CD4-positive, CD25-positive, alpha-beta regulatory T cell (primary cell): ENCODE measurements at regions not wholly inside any gene's neighbourhood (a gene's known extent, or its start where the extent isn't known, plus 50 kb on each side); places are given as distances from the start of the nearest gene placed in this dataset.
"Not testable (repeated sequence)": the region's sequence is repeated elsewhere in the genome, so short reads cannot be mapped to it uniquely, and the experiment has no call there.

Experiments
- ATAC-seq, 2 donors: fragments of 150-1000 bp; cut with Tn5 transposase; one replicate each; pipeline ENCODE4 v1.10.0; 2021; ENCODE audit warnings: low read depth in 2 of 2, moderate number of reproducible peaks in 2 of 2, moderate library complexity in 1 of 2
- DNase-seq, 3 donors: peaks; one replicate each; pipeline versions ENCODE4 v3.0.0 to v3.0.0-alpha.2; 2012 to 2022; ENCODE audit warnings: mixed read lengths in 1 of 3
- H3K27ac ChIP-seq: one replicate; pipeline ENCODE4 v1.7.0; 2013; ENCODE audit warnings: mild to moderate bottlenecking, low read length; ENCODE audit not compliant: insufficient read depth, poor library complexity, severe bottlenecking
- H3K27me3 ChIP-seq: one replicate; pipeline ENCODE4 v1.7.0; 2013; ENCODE audit warnings: low read length; ENCODE audit not compliant: control insufficient read depth, insufficient read depth
- H3K36me3 ChIP-seq: one replicate; pipeline ENCODE4 v1.7.0; 2013; ENCODE audit warnings: mild to moderate bottlenecking, low read length, moderate library complexity; ENCODE audit not compliant: control insufficient read depth, insufficient read depth
- H3K4me1 ChIP-seq: 2 replicates; pipeline ENCODE4 v1.7.0; 2013; ENCODE audit warnings: mild to moderate bottlenecking, low read length; ENCODE audit not compliant: insufficient read depth, control insufficient read depth, poor library complexity, severe bottlenecking
- H3K4me3 ChIP-seq: one replicate; pipeline ENCODE4 v1.7.0; 2013; ENCODE audit warnings: low read depth, mild to moderate bottlenecking, low read length, moderate library complexity
- H3K9me3 ChIP-seq, 2 experiments: 1 replicate in 1 of 2; 2 replicates in 1 of 2; pipeline ENCODE4 v1.7.0; 2013; ENCODE audit warnings: low read length in 2 of 2, mild to moderate bottlenecking in 1 of 2, moderate library complexity in 1 of 2; ENCODE audit not compliant: control insufficient read depth in 2 of 2
- H3K27ac Mint-ChIP-seq, 3 donors: one replicate each; pipeline ENCODE4 v1.8.0; 2020 to 2022; ENCODE audit warnings: mild to moderate bottlenecking in 3 of 3, mixed read lengths in 3 of 3, moderate library complexity in 2 of 3
- H3K27me3 Mint-ChIP-seq: one replicate; pipeline ENCODE4 v1.8.0; 2022; ENCODE audit warnings: mild to moderate bottlenecking, mixed read lengths
- H3K36me3 Mint-ChIP-seq: one replicate; pipeline ENCODE4 v1.8.0; 2020; ENCODE audit warnings: mixed read lengths
- H3K4me1 Mint-ChIP-seq, 4 donors: one replicate each; pipeline ENCODE4 v1.8.0; 2020 to 2022; ENCODE audit warnings: mixed read lengths in 4 of 4, mild to moderate bottlenecking in 1 of 4
- H3K4me3 Mint-ChIP-seq, 4 donors: one replicate each; pipeline ENCODE4 v1.8.0; 2020 to 2022; ENCODE audit warnings: mild to moderate bottlenecking in 4 of 4, mixed read lengths in 4 of 4, moderate library complexity in 3 of 4
- H3K9me3 Mint-ChIP-seq, 7 donors: one replicate each; pipeline ENCODE4 v1.8.0; 2020 to 2022; ENCODE audit warnings: mixed read lengths in 7 of 7, mild to moderate bottlenecking in 3 of 7, moderate library complexity in 2 of 7

DNA sequence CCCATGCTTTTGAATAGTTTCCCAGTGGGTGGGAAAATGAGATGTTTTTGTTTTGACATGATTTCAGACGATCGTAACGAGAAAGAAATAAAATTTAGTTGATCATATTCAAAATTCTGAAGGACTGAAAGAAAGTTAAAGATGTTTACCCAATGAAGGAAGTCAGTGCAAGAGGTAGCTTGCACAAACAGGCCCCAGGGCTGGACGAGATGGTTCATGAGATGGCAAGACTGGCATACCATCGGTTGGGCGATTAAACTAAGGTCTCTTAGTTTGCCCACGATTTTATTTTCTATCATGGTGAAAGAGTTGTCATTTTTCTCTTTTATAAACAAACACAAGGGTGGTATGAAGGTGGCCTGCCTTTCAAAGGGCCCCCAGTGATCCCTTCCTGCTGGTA lies 124.5 kb upstream of the TBX5 start:
- H3K4me1 ChIP-seq = no peaks in the 10 kb centered on the region
- H3K36me3 ChIP-seq = no peaks in the 10 kb centered on the region
- ATAC-seq = no peak
- H3K9me3 ChIP-seq = no peaks in the 10 kb centered on the region
- H3K27ac ChIP-seq = no peak overlapping the region
- Mint-ChIP-seq H3K4me1 (no peaks in the 10 kb centered on the region), H3K9me3 (peaks cover 0 to 3% (median 0%) of the 10 kb centered on the region in 7 donors), H3K4me3 (no peak overlapping the region), H3K36me3 (no peaks in the 10 kb centered on the region), H3K27me3 (peaks cover 5% of the 10 kb centered on the region), H3K27ac (no peak overlapping the region)
- no peaks in the 10 kb centered on the region for H3K27me3 ChIP-seq
- no peak for DNase-seq
- H3K4me3 ChIP-seq = no peak overlapping the region

DNA sequence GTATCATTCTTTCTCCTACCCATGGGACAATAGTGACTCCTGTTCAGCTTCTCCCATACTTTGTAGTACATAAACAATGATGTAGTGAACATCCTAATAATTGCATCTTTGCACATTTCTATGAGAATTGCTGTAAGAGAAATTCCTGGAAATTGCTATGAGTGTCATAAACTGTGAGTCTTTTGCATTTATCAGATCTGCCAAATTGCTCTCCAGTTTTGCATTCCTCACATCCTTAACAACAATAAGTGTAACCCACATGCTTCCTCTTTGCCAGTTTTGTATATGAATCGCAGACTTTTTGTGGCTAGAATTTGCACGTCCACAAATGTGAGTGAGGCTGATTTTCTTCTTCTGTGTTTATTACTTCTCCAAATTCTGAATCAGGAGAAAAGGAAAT lies 124.0 kb upstream of the TBX5 start:
- H3K36me3 Mint-ChIP-seq = no peaks in the 10 kb centered on the region
- no peaks in the 10 kb centered on the region for H3K4me1 Mint-ChIP-seq
- Histone ChIP-seq H3K36me3 (no peaks in the 10 kb centered on the region), H3K9me3 (no peaks in the 10 kb centered on the region), H3K4me1 (no peaks in the 10 kb centered on the region), H3K27ac (no peak overlapping the region), H3K27me3 (no peaks in the 10 kb centered on the region), H3K4me3 (no peak overlapping the region)
- ATAC-seq (no peak), DNase-seq (no peak)
- peaks cover 5% of the 10 kb centered on the region for H3K27me3 Mint-ChIP-seq
- H3K9me3 Mint-ChIP-seq = peaks cover 0 to 1% (median 0%) of the 10 kb centered on the region in 7 donors
- H3K4me3 Mint-ChIP-seq = no peak overlapping the region
- H3K27ac Mint-ChIP-seq = no peak overlapping the region

DNA sequence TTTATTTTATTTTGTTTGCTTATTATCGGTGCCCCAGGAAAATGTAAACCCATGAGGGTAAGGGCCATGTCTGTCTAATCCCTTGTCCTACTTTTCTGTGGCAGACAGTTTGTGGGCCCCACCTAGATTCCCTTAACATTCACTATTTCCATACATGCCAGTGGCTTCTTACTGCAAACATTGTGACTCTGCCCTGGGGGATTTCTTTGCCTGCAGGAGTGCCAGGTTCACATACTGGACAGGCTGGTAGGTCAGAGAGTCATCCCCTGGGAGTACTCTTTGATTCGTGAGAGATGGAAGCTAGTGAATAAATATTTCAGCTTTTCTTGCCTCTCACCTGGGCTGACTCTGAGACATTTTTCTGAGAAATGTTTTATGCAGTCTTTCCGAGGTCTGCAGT lies 122.8 kb upstream of the TBX5 start:
- H3K27ac ChIP-seq = no peak overlapping the region
- ATAC-seq (no peak), DNase-seq (no peak)
- no peak overlapping the region for H3K4me3 ChIP-seq
- no peaks in the 10 kb centered on the region for H3K36me3 ChIP-seq
- H3K36me3 Mint-ChIP-seq = no peaks in the 10 kb centered on the region
- H3K4me1 Mint-ChIP-seq = no peaks in the 10 kb centered on the region
- peaks cover 5% of the 10 kb centered on the region for H3K27me3 Mint-ChIP-seq
- no peaks in the 10 kb centered on the region for H3K4me1 ChIP-seq
- no peaks in the 10 kb centered on the region for H3K27me3 ChIP-seq
- H3K9me3 ChIP-seq = no peaks in the 10 kb centered on the region
- H3K27ac Mint-ChIP-seq = no peak overlapping the region
- no peak overlapping the region for H3K4me3 Mint-ChIP-seq
- peaks cover 0 to under 1% (median 0%) of the 10 kb centered on the region in 7 donors for H3K9me3 Mint-ChIP-seq

DNA sequence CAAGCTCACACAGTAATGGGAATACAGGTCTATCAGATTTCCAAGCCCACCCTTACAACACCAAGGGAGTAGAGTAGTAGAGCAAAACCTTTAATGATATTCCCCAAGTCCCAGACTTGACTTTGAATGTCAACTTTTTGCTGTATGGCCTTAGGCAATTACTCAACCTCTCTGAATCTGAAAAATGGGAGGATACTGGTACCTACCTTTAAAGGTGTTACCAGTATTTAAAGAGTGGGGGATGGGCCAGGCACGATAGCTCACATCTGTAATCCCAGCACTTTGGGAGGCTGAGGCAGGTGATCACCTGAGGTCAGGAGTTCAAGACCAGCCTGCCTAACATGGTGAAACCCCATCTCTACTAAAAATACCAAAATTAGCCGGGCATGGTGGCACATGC lies 115.2 kb upstream of the TBX5 start:
- H3K4me1 Mint-ChIP-seq, H3K4me3 ChIP-seq, H3K36me3 ChIP-seq, ATAC-seq, H3K27ac Mint-ChIP-seq, DNase-seq, H3K27me3 Mint-ChIP-seq, H3K9me3 ChIP-seq, H3K27ac ChIP-seq, H3K4me3 Mint-ChIP-seq, H3K4me1 ChIP-seq, H3K36me3 Mint-ChIP-seq, H3K27me3 ChIP-seq, H3K9me3 Mint-ChIP-seq: not testable (repeated sequence)

DNA sequence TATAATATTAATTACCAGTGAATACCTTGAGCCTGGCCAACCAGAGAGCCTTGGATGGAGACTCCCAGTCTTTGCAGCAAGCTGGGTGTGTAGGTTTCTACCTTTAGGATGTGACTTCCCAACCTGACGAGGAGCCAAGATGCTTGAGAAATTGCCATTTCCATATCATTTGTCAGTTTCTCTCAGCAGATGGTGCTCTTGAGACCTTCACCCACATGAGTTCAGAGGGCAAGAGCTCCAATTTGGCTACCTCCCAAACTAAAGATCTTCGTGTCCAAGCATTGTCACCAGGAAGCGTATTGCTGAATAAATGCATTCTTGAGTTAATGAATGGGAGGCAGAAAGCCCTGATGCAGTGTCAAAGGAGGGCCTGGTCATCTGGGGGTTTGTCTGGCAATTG lies 106.4 kb upstream of the TBX5 start:
- Histone ChIP-seq H3K27me3 (no peaks in the 10 kb centered on the region), H3K9me3 (no peaks in the 10 kb centered on the region), H3K4me1 (no peaks in the 10 kb centered on the region), H3K36me3 (no peaks in the 10 kb centered on the region), H3K4me3 (no peak overlapping the region), H3K27ac (no peak overlapping the region)
- ATAC-seq (no peak), DNase-seq (no peak)
- Mint-ChIP-seq H3K4me3 (no peak overlapping the region), H3K9me3 (no peaks in the 10 kb centered on the region), H3K27me3 (peaks cover 10% of the 10 kb centered on the region), H3K36me3 (no peaks in the 10 kb centered on the region), H3K27ac (no peak overlapping the region), H3K4me1 (peaks cover 0 to 3% (median 0%) of the 10 kb centered on the region in 4 donors)

DNA sequence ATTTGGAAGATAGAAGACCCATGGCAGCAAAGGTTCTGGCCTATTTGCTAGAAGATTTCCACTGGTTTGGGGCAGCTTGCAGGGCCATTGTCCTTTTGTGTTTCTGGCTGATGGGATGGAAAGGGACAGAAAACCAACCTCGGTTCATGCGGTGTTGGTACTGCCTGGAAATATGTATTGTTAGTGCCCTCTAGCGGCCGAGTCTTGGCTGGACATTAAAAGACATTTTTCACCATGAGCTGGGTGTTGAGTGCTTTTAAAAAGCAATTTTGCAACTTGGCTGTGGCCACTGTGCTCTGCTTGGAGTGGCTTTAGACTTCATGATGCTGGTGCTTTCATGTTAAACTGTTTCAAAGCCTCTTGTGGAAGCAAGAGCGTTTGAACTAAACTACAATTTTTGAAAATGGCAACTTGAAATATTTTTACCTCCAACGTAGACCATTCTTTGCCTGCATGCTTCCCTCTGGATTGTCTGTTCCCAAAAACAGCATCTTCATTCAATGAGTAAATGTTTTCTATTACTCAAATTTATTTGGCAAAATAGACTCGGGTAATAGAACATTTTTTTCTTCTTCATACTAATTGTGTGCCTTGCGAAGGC lies 102.7 kb upstream of the TBX5 start:
- Histone ChIP-seq H3K36me3 (no peaks in the 10 kb centered on the region), H3K27ac (no peak overlapping the region), H3K4me3 (no peak overlapping the region), H3K4me1 (no peaks in the 10 kb centered on the region), H3K27me3 (no peaks in the 10 kb centered on the region), H3K9me3 (no peaks in the 10 kb centered on the region)
- no peak overlapping the region for H3K27ac Mint-ChIP-seq
- H3K9me3 Mint-ChIP-seq = no peaks in the 10 kb centered on the region
- no peak overlapping the region for H3K4me3 Mint-ChIP-seq
- peaks cover 0 to 3% (median 0%) of the 10 kb centered on the region in 4 donors for H3K4me1 Mint-ChIP-seq
- peak; percentile 22 to 64 (median 53) for DNase-seq
- no peak for ATAC-seq
- no peaks in the 10 kb centered on the region for H3K36me3 Mint-ChIP-seq
- H3K27me3 Mint-ChIP-seq = peaks cover 12% of the 10 kb centered on the region

DNA sequence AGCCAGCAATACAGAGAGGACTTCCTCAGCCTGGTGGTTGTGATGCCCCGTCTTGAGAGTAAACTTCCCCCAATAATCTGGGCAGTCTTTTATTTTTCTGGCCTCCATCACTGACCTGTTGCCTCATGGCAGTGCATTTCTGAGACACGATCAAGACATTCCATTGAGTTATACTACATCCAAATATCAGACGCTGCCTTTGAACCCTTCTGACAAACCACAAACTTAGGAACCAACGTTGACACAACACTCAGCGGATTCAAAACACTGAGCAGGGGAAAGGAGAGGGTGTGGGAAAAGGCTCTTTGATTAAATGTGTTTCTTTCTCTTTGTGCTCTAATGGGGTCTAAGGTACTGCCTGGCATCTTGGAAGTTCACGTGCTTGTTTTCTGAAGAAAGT lies 100.7 kb upstream of the TBX5 start:
- Mint-ChIP-seq H3K27ac (no peak overlapping the region), H3K36me3 (no peaks in the 10 kb centered on the region), H3K27me3 (peaks cover 16% of the 10 kb centered on the region), H3K4me3 (no peak overlapping the region), H3K9me3 (peaks cover 0 to 3% (median 0%) of the 10 kb centered on the region in 7 donors), H3K4me1 (peaks cover 0 to 3% (median 0%) of the 10 kb centered on the region in 4 donors)
- H3K4me1 ChIP-seq = no peaks in the 10 kb centered on the region
- DNase-seq (no peak), ATAC-seq (no peak)
- peaks cover 3% of the 10 kb centered on the region for H3K27me3 ChIP-seq
- H3K36me3 ChIP-seq = no peaks in the 10 kb centered on the region
- no peaks in the 10 kb centered on the region for H3K9me3 ChIP-seq
- no peak overlapping the region for H3K4me3 ChIP-seq
- H3K27ac ChIP-seq = no peak overlapping the region

DNA sequence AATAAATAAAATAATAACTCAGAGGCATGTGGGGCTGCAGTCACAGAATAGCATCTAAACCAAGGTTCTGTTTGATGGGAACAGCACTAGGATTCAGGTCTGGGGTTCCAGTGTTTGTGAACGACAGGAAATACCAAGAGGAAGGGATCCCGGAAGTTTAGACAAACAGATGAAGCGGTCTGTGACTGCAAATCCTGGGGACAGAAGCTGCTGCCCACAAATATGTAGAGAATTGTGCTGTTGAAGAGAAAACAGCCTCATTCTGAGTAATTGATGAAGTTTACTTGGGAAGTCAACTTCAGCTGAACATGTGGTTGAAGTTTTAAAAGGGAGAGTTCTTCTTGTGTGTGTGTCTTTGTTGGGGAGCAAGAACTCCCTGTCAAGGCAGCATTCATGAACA lies 98.4 kb upstream of the TBX5 start:
- Mint-ChIP-seq H3K9me3 (peaks cover 0 to 3% (median 0%) of the 10 kb centered on the region in 7 donors), H3K27me3 (peaks cover 24% of the 10 kb centered on the region), H3K4me1 (peaks cover 0 to 3% (median 0%) of the 10 kb centered on the region in 4 donors), H3K36me3 (no peaks in the 10 kb centered on the region), H3K27ac (no peak overlapping the region), H3K4me3 (no peak overlapping the region)
- no peaks in the 10 kb centered on the region for H3K9me3 ChIP-seq
- no peak for ATAC-seq
- peaks cover 7% of the 10 kb centered on the region for H3K27me3 ChIP-seq
- H3K4me3 ChIP-seq = no peak overlapping the region
- no peaks in the 10 kb centered on the region for H3K4me1 ChIP-seq
- no peaks in the 10 kb centered on the region for H3K36me3 ChIP-seq
- no peak for DNase-seq
- H3K27ac ChIP-seq = no peak overlapping the region
